ENCODE measurements at regions not wholly inside any gene's neighbourhood (a gene's known extent, or its start where the extent isn't known, plus 50 kb on each side); places are given as distances from the start of the nearest gene placed in this dataset.

- no peak for DNase-seq (ENCODE audit: low spot score)
- Mint-ChIP-seq H3K36me3 (ENCODE audit: low read depth) (no peaks in the 10 kb centered on the region), H3K9me3 (ENCODE audit: low read depth) (no peaks in the 10 kb centered on the region), H3K4me1 (ENCODE audit: low read depth) (no peaks in the 10 kb centered on the region), H3K27ac (ENCODE audit: unreplicated experiment) (no peak overlapping the region), H3K4me3 (ENCODE audit: unreplicated experiment) (no peak overlapping the region), H3K27me3 (ENCODE audit: low read depth) (peaks cover 5% of the 10 kb centered on the region)
- no peak for TF ChIP-seq CTCF (IDR thresholded peaks at IDR 0.05)
Observed at GRCh38 chr1:213684454-213684853, 303.3 kb upstream of the PROX1 start.

- Mint-ChIP-seq H3K36me3 (ENCODE audit: low read depth) (no peaks in the 10 kb centered on the region), H3K27ac (ENCODE audit: unreplicated experiment) (no peak overlapping the region), H3K27me3 (ENCODE audit: low read depth) (peaks cover 5% of the 10 kb centered on the region), H3K4me3 (ENCODE audit: unreplicated experiment) (no peak overlapping the region), H3K4me1 (ENCODE audit: low read depth) (no peaks in the 10 kb centered on the region), H3K9me3 (ENCODE audit: low read depth) (no peaks in the 10 kb centered on the region)
- no peak for TF ChIP-seq CTCF (IDR thresholded peaks at IDR 0.05)
- no peak for DNase-seq (ENCODE audit: low spot score)
Observed at GRCh38 chr1:213685992-213686582, 301.7 kb upstream of the PROX1 start.

GRCh38 chr1:213686983-213687382, 300.8 kb upstream of the PROX1 start:
- TF ChIP-seq CTCF (IDR thresholded peaks at IDR 0.05) = no peak
- Mint-ChIP-seq H3K27ac (ENCODE audit: unreplicated experiment) (no peak overlapping the region), H3K36me3 (ENCODE audit: low read depth) (no peaks in the 10 kb centered on the region), H3K9me3 (ENCODE audit: low read depth) (no peaks in the 10 kb centered on the region), H3K4me3 (ENCODE audit: unreplicated experiment) (no peak overlapping the region), H3K27me3 (ENCODE audit: low read depth) (peaks cover 2% of the 10 kb centered on the region), H3K4me1 (ENCODE audit: low read depth) (no peaks in the 10 kb centered on the region)
- no peak for DNase-seq (ENCODE audit: low spot score)

- no peak for TF ChIP-seq CTCF (IDR thresholded peaks at IDR 0.05)
- Mint-ChIP-seq H3K27ac (ENCODE audit: unreplicated experiment) (no peak overlapping the region), H3K9me3 (ENCODE audit: low read depth) (no peaks in the 10 kb centered on the region), H3K27me3 (ENCODE audit: low read depth) (no peaks in the 10 kb centered on the region), H3K36me3 (ENCODE audit: low read depth) (no peaks in the 10 kb centered on the region), H3K4me3 (ENCODE audit: unreplicated experiment) (no peak overlapping the region), H3K4me1 (ENCODE audit: low read depth) (no peaks in the 10 kb centered on the region)
- no peak for DNase-seq (ENCODE audit: low spot score)
Observed at GRCh38 chr1:213687832-213688231, 299.9 kb upstream of the PROX1 start.

GRCh38 chr1:213688655-213689054, 299.1 kb upstream of the PROX1 start:
- no peaks in the 10 kb centered on the region for H3K36me3 Mint-ChIP-seq (ENCODE audit: low read depth)
- H3K4me1 Mint-ChIP-seq (ENCODE audit: low read depth) = no peaks in the 10 kb centered on the region
- no peak overlapping the region for H3K4me3 Mint-ChIP-seq (ENCODE audit: unreplicated experiment)
- H3K27me3 Mint-ChIP-seq (ENCODE audit: low read depth) = peaks cover 2% of the 10 kb centered on the region
- no peaks in the 10 kb centered on the region for H3K9me3 Mint-ChIP-seq (ENCODE audit: low read depth)
- DNase-seq (ENCODE audit: low spot score) = no peak
- H3K27ac Mint-ChIP-seq (ENCODE audit: unreplicated experiment) = no peak overlapping the region
- no peak for TF ChIP-seq CTCF (IDR thresholded peaks at IDR 0.05)
